Loucy (cell line): ENCODE measurements at regions not wholly inside any gene's neighbourhood (a gene's known extent, or its start where the extent isn't known, plus 50 kb on each side); places are given as distances from the start of the nearest gene placed in this dataset.

Experiments
- EZH2phosphoT487 ChIP-seq: fragments of 200-600 bp; IDR thresholded peaks from 2 replicates; pipeline ENCODE4 v1.6.1; 2018; ENCODE audit warnings: antibody characterized with exemption, mild to moderate bottlenecking, moderate library complexity, borderline replicate concordance
- TF ChIP-seq, protein P1 (sequence below): fragments of 200-600 bp; sonication (generic); conservative IDR thresholded peaks from 2 replicates; pipeline ENCODE4 v1.5.1; 2014; ENCODE audit warnings: mild to moderate bottlenecking, antibody characterized with exemption, low read length

DNA sequence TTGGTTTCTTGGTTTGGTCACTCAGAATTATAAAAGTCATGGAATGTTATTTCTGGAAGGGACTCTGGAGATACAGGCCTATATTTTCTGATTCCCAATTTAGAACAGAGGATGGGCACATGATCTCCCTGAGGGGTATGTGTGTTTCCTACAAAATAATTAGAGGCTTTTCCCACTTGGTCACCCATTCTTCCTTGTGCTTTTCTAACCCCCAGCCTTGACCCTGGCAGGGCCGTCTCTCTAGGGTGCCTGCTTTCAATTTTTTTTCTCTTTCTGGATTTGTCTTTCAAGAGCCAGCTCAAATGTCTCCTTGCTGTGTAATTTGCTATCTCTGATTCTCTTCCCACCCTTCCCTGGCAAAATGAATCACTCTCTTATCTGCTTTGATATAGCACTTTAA, 131.9 kb downstream of the HLX start:
- TF ChIP-seq, protein P1, sequence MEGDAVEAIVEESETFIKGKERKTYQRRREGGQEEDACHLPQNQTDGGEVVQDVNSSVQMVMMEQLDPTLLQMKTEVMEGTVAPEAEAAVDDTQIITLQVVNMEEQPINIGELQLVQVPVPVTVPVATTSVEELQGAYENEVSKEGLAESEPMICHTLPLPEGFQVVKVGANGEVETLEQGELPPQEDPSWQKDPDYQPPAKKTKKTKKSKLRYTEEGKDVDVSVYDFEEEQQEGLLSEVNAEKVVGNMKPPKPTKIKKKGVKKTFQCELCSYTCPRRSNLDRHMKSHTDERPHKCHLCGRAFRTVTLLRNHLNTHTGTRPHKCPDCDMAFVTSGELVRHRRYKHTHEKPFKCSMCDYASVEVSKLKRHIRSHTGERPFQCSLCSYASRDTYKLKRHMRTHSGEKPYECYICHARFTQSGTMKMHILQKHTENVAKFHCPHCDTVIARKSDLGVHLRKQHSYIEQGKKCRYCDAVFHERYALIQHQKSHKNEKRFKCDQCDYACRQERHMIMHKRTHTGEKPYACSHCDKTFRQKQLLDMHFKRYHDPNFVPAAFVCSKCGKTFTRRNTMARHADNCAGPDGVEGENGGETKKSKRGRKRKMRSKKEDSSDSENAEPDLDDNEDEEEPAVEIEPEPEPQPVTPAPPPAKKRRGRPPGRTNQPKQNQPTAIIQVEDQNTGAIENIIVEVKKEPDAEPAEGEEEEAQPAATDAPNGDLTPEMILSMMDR = no peak
- no peak for TF ChIP-seq EZH2phosphoT487
